Lower leg skin (tissue), 3 donors: ENCODE measurements at regions not wholly inside any gene's neighbourhood (a gene's known extent, or its start where the extent isn't known, plus 50 kb on each side); places are given as distances from the start of the nearest gene placed in this dataset.

Experiments used
- POLR2A ChIP-seq, 2 donors: fragments of 450-650 bp; IDR thresholded peaks; one replicate each; pipeline ENCODE4 v1.6.1; 2016 to 2017; ENCODE audit warnings: antibody characterized with exemption in 2 of 2, mild to moderate bottlenecking in 1 of 2, moderate library complexity in 1 of 2
- TF ChIP-seq, protein P1 (sequence below), 3 donors: fragments of 450-650 bp; IDR thresholded peaks; one replicate each; pipeline ENCODE4 v1.5.1; 2016; ENCODE audit warnings: antibody characterized with exemption in 3 of 3, mild to moderate bottlenecking in 3 of 3, moderate library complexity in 2 of 3

DNA sequence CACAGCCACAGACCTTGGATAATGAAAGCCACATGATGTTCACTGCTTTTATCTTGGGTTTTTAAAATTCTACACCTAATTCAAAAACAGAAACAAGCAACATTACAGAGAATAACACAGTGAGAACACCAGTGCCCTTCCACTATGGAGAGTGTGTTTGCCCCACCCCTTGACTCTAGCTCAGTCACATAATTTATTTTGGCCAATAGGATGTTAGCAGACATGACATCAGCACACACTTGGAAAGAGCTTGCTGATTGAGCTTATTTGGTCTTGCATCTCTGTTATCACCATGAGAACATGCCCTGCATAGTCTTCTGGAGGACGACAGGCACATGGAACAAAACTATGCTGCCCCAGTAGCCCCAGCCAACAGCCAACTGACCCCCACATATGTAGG is 118.1 kb downstream of the HNRNPD start:
- TF ChIP-seq, protein P1, sequence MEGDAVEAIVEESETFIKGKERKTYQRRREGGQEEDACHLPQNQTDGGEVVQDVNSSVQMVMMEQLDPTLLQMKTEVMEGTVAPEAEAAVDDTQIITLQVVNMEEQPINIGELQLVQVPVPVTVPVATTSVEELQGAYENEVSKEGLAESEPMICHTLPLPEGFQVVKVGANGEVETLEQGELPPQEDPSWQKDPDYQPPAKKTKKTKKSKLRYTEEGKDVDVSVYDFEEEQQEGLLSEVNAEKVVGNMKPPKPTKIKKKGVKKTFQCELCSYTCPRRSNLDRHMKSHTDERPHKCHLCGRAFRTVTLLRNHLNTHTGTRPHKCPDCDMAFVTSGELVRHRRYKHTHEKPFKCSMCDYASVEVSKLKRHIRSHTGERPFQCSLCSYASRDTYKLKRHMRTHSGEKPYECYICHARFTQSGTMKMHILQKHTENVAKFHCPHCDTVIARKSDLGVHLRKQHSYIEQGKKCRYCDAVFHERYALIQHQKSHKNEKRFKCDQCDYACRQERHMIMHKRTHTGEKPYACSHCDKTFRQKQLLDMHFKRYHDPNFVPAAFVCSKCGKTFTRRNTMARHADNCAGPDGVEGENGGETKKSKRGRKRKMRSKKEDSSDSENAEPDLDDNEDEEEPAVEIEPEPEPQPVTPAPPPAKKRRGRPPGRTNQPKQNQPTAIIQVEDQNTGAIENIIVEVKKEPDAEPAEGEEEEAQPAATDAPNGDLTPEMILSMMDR (IDR thresholded peaks at IDR 0.05), result no peak
- no peak for TF ChIP-seq POLR2A (IDR thresholded peaks at IDR 0.05)
